22Rv1 (cell line): ENCODE measurements at regions not wholly inside any gene's neighbourhood (a gene's known extent, or its start where the extent isn't known, plus 50 kb on each side); places are given as distances from the start of the nearest gene placed in this dataset.

Source experiments
- H3K27ac ChIP-seq: fragments of 450-650 bp; 2 replicates; pipeline ENCODE4 v1.5.1; 2017
- ZFX ChIP-seq: fragments of 450-650 bp; IDR thresholded peaks from 2 replicates; pipeline ENCODE4 v1.6.1; 2017; ENCODE audit warnings: antibody characterized with exemption, borderline replicate concordance
- TF ChIP-seq, protein P1 (sequence below): fragments of 450-650 bp; IDR thresholded peaks from 2 replicates; pipeline ENCODE4 v1.5.1; 2017; ENCODE audit warnings: mild to moderate bottlenecking

DNA sequence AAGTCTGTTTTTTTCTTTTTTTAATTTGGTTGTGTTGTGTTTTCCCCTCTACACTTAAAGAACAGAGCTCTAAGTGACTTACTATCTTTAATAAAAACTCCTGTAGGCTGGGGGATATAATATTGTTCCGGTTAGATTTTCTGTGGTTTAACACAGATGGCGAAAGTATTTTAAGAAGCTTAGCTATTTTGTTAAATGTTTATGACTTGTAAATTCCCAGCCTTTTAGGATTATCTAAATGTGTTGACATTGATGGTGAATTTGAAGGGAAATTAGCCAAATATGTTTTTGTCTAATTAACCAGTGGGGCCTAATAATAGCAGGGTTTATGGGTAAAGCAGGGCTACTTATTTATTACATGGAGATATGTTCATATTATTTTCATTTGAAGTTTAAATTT lies 538.5 kb downstream of the INHBA start:
- no peak for TF ChIP-seq ZFX
- TF ChIP-seq, protein P1, sequence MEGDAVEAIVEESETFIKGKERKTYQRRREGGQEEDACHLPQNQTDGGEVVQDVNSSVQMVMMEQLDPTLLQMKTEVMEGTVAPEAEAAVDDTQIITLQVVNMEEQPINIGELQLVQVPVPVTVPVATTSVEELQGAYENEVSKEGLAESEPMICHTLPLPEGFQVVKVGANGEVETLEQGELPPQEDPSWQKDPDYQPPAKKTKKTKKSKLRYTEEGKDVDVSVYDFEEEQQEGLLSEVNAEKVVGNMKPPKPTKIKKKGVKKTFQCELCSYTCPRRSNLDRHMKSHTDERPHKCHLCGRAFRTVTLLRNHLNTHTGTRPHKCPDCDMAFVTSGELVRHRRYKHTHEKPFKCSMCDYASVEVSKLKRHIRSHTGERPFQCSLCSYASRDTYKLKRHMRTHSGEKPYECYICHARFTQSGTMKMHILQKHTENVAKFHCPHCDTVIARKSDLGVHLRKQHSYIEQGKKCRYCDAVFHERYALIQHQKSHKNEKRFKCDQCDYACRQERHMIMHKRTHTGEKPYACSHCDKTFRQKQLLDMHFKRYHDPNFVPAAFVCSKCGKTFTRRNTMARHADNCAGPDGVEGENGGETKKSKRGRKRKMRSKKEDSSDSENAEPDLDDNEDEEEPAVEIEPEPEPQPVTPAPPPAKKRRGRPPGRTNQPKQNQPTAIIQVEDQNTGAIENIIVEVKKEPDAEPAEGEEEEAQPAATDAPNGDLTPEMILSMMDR: no peak
- no peak overlapping the region for H3K27ac ChIP-seq

DNA sequence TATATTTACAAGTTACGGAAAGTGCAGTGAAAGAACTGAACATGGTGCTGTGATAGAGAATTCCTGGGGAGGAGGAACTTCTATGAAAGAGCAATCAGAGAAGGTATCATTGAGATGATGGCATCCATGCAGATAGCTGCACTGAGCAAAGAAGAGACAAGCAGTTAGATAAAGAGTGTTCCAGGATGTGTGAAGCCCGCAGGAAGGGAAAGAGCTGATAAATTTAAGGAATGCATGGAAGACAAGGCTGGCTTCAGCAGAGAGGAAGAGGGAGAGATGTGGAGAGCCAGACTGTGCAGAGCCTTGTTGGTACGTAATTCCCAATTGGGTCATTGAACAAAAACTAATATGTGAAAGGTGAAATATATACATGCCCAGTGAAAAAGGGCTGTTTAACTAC lies 538.9 kb downstream of the INHBA start:
- H3K27ac ChIP-seq: no peak overlapping the region
- TF ChIP-seq, protein P1: no peak
- TF ChIP-seq ZFX: no peak

DNA sequence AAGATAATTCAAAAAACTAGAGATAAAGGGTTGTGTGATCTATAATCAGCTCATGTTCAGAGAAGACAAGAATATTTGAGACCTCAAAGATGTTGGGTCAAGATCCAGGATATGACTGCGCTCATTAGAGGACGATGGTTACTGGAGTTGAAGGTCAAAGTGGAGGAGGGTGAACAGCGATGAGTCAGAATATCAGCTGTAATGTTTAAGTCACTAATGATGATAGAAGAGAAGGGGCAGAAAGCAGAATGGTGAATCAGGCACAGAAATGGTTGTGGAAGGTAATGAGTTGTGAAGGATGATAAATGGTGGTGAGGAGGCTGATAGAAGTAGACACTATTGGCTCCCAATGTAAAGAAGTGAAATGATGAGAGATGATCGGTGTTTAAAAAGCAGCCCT lies 540.3 kb downstream of the INHBA start:
- no peak overlapping the region for H3K27ac ChIP-seq
- TF ChIP-seq, protein P1: no peak
- no peak for TF ChIP-seq ZFX

DNA sequence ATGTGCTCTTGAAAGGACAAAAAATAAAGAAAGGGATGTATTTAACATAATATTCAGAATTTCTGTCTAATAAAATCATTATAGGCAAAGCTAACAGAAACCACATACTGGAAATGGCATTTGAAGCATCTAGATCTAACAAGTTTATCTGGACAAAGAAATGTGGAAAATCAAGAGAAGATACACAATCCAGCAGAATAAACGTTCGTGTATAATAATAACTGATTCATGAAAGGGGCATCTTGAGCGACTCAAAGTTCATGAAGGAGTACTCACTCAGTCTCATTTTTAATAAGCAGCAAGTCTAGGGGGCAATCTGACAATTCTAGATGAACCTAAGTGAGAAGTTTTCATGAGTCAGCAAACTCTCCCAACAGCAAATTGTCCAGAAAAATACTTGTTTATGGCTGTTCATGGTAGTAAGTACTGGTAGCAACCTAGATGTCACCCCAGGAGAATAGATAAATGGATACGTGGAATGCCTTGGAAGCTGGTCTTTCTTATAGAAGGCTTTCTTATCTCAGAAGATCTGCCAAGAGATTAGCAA lies 541.8 kb downstream of the INHBA start:
- H3K27ac ChIP-seq: no peak overlapping the region
- TF ChIP-seq ZFX: no peak
- TF ChIP-seq, protein P1: no peak

DNA sequence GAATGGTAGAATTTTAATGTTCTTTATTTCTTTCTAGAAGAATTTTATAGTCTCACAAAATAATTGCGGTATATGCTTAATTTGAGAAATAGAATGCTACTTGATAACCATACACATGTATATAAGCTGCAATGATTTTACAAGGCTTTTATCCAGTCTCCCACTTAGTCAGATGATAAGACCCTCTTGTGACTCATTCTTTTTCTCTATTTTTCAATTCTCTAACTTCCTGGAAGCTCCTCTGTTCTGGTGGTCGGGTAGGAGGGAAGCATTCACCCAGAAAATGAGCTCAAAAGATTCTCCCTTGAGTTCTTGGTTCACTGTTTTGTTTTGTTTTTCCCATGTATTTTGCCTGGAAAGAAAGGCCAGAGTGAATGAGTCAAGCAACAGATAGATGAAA lies 546.6 kb downstream of the INHBA start:
- TF ChIP-seq ZFX: no peak
- TF ChIP-seq, protein P1: no peak

DNA sequence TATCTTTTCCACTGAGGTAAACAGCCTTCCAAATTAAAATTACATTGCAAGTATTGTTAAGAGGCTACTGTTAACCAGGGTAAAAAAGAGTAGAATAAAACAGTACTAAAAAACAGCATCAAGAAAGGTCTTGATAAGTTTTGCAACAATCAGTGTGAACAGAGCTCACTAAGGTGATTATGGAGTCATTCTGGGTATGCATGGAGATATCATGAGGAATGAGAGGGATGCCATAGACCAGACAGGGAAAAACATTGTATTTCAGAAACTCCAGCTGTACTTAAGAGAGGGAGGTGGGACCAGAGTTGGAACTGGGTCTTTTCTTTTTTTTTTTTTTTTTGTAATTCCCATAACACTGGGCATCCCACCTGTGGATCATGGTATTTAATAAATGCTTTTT lies 549.6 kb downstream of the INHBA start:
- no peak overlapping the region for H3K27ac ChIP-seq

More for the DNA sequence above, 546.6 kb downstream of the INHBA start:
- no peak overlapping the region for H3K27ac ChIP-seq

DNA sequence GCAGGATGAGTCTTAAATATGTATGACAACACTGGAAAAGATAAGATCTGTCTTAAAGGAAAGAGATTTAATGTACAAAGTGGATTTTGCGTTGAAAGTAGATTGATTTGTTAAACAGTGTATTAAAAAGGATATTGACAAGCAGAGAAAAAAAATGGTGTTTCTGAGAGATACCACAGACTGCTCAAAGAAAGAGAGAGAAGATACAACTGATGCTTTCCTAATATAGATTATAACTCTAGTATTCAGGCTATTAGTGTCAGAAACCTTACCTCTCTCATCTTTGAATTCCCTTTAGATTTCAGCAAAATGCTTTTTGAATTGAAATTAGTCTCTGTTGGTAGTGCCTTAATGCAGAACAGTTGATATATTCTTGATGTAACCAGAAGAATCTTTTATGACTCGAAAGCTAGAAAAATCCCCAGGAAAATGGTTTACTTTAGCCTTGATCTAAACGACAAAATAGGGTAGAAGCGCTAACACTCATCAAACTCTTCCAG lies 550.7 kb downstream of the INHBA start:
- no peak overlapping the region for H3K27ac ChIP-seq
- no peak for TF ChIP-seq ZFX
- TF ChIP-seq, protein P1: no peak

More for the DNA sequence above, 549.6 kb downstream of the INHBA start:
- TF ChIP-seq, protein P1: no peak
- TF ChIP-seq ZFX: no peak
